Breast epithelium (tissue), 4 donors: ENCODE measurements at regions not wholly inside any gene's neighbourhood (a gene's known extent, or its start where the extent isn't known, plus 50 kb on each side); places are given as distances from the start of the nearest gene placed in this dataset.

Source experiments
- DNase-seq, 2 donors: peaks; one replicate each; pipeline ENCODE4 v3.0.0-alpha.2; 2019; ENCODE audit warnings: low spot score in 2 of 2
- H3K27ac ChIP-seq, 2 donors: fragments of 200-600 bp; sonication (generic) in 1 of 2; one replicate each; pipeline ENCODE4 v1.5.1; 2016 to 2019; ENCODE audit warnings: mild to moderate bottlenecking in 1 of 2
- H3K27me3 ChIP-seq, 2 donors: fragments of 200-600 bp; sonication (generic) in 1 of 2; one replicate each; pipeline versions ENCODE4 v1.5.1 to v1.6.0; 2017 to 2019; ENCODE audit warnings: control low read depth in 1 of 2, mild to moderate bottlenecking in 1 of 2
- H3K36me3 ChIP-seq: fragments of 200-600 bp; one replicate; pipeline ENCODE4 v1.5.1; 2019
- H3K4me1 ChIP-seq, 2 donors: fragments of 200-600 bp; sonication (generic); one replicate each; pipeline ENCODE4 v1.5.1; 2016 to 2019; ENCODE audit warnings: control low read depth in 1 of 2
- H3K4me3 ChIP-seq, 3 donors: fragments of 200-600 bp; sonication (generic); 1 replicate in 2 of 3; 2 replicates in 1 of 3; pipeline ENCODE4 v1.5.1; 2016 to 2019; ENCODE audit warnings: mild to moderate bottlenecking in 3 of 3, moderate library complexity in 2 of 3
- H3K9me3 ChIP-seq, 2 donors: fragments of 200-600 bp; sonication (generic) in 1 of 2; one replicate each; pipeline ENCODE4 v1.5.1; 2016 to 2019; ENCODE audit warnings: control low read depth in 1 of 2
- CTCF ChIP-seq, 3 donors: fragments of 450-650 bp; IDR thresholded peaks; one replicate each; pipeline ENCODE4 v1.5.1; 2016 to 2017; ENCODE audit warnings: antibody characterized with exemption in 3 of 3, mild to moderate bottlenecking in 3 of 3, moderate library complexity in 3 of 3
- POLR2A ChIP-seq: fragments of 450-650 bp; IDR thresholded peaks from one replicate; pipeline ENCODE4 v1.6.1; 2016; ENCODE audit warnings: antibody characterized with exemption, mild to moderate bottlenecking, moderate library complexity
- POLR2AphosphoS5 ChIP-seq, 3 donors: sonication (generic); formaldehyde crosslinking; IDR thresholded peaks; one replicate each; pipeline ENCODE4 v1.6.1; 2017; ENCODE audit warnings: antibody characterized with exemption in 3 of 3
- intact Hi-C: fragments of 100-400 bp; cut with DNase I; formaldehyde crosslinking; loops from one replicate; pipeline ENCODE4 v1.15.1; 2023; ENCODE audit warnings: low total_unique reads

DNA sequence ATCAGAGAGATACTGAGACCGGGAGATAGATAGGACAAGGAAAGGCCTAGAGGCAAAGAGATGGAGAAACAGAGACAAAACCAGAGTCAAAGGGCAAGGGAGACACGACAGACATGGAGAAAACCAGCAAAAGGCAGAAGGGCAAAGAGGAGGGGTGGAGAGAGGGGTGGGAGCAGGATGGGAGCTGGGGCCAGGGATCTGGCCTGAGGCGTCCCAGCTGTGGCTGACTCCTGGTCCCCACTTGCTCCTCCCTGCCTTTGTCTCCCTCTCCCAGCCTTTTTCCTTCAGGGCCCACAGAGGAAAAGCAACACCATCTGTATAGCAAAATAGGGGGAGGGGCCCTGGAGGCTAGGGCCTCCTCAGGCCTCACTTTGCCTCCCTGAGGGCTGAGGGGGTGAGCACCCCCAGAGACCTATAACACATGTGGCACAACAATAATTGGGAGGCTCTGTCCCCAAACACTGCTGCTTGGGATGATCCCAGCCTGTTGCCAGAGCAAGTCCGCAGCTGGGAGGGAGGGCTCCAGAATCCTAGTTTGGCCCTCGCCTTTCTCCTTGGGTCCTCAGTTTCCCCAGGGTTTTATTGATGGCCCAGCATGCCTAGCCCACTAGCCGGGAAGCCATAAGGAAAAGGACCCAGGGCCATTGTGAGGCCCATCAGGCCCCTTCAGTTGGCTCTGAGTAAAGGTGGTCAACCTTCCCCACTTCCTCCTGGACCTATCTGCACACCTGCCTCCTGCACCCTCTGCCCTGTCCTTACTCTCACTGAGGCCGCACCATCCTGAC, 96.8 kb downstream of the PJA1 start:
- Histone ChIP-seq H3K27ac (no peak overlapping the region), H3K9me3 (peaks cover 0 to 12% of the 10 kb centered on the region in 2 donors), H3K27me3 (peaks cover 0 to 57% of the 10 kb centered on the region in 2 donors), H3K4me3 (no peak overlapping the region), H3K36me3 (no peaks in the 10 kb centered on the region), H3K4me1 (no peaks in the 10 kb centered on the region)
- intact Hi-C loops = no loop called here
- DNase-seq = no peak
- TF ChIP-seq POLR2AphosphoS5 (IDR thresholded peaks at IDR 0.05) (no peak), CTCF (IDR thresholded peaks at IDR 0.05) (no peak), POLR2A (no peak)

DNA sequence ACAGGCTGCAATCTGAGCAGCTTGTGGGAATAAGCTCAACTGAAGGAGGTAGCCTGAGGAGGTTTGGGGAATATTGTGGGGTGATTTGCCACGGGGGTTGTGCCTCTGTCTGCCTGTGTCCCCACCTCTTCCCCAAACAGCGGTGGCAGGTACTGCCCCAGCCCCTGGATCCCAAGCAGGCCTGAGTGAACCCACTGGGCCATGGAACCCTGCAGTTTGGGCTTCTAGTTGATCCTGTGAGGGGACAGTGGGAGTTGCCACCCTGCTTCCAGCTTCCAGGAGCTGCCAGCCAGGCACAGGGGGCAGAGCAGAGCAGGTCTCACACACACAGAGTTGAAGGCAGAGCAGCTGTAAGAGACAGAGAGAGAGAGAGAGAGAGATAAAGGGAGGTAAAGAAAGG, 97.4 kb downstream of the PJA1 start:
- Histone ChIP-seq H3K27me3 (peaks cover 0 to 63% of the 10 kb centered on the region in 2 donors), H3K9me3 (peaks cover 0 to 12% of the 10 kb centered on the region in 2 donors), H3K4me3 (no peak overlapping the region), H3K4me1 (no peaks in the 10 kb centered on the region), H3K27ac (no peak overlapping the region), H3K36me3 (no peaks in the 10 kb centered on the region)
- no peak for DNase-seq
- intact Hi-C loops = no loop called here
- TF ChIP-seq POLR2A (no peak), CTCF (IDR thresholded peaks at IDR 0.05) (no peak), POLR2AphosphoS5 (IDR thresholded peaks at IDR 0.05) (no peak)

- TF ChIP-seq CTCF (IDR thresholded peaks at IDR 0.05) = no peak
- Histone ChIP-seq H3K27me3 (peaks cover 0 to 71% of the 10 kb centered on the region in 2 donors), H3K4me3 (no peak overlapping the region), H3K4me1 (no peaks in the 10 kb centered on the region), H3K27ac (no peak overlapping the region), H3K36me3 (no peaks in the 10 kb centered on the region), H3K9me3 (peaks cover 0 to 12% of the 10 kb centered on the region in 2 donors)
- DNase-seq = no peak
- intact Hi-C loops = no loop called here
Measured at GRCh38 chrX:69066966-69067525, 98.2 kb downstream of the PJA1 start.

DNA sequence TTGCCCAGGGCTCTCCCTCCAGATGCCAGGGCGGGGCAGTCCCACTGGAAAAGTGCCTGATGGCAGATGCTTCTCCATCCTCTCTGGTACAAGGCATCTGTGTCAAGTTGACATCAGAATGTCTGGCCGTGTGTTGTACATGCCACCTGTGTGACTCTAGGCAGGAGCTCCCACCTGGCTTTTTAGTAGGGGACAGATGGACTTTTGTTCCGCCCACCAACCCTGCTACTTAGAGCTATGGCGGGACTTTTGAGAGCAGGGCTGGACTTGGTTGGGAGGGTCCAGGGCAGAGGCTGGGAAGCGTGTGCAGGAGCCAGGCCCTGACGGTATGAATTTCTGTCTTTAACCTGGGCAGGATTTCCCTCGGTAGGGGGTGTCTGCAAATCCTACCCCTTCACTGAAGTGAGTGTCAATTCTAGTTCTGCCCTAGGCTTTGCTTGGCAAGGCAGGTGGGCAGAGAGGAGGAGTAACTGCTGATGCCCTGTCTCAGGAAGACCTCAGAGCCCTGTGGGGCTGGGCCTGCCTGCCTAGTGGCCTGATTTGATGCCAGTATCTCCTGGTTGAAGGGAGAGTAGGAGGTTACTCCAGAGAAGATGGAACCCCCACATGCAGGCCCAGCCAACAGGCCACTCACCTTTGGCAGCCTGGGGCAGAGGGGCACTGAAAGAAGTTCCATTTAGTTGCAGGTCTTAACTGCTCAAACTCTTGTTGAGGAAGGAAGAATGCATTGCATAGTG, 99.1 kb downstream of the PJA1 start:
- H3K4me3 ChIP-seq = no peak overlapping the region
- DNase-seq = no peak
- H3K4me1 ChIP-seq = no peaks in the 10 kb centered on the region
- no peak for TF ChIP-seq POLR2A
- TF ChIP-seq POLR2AphosphoS5 (IDR thresholded peaks at IDR 0.05) = no peak
- intact Hi-C loops = no loop called here
- no peak overlapping the region for H3K27ac ChIP-seq
- no peaks in the 10 kb centered on the region for H3K36me3 ChIP-seq
- peaks cover 0 to 12% of the 10 kb centered on the region in 2 donors for H3K9me3 ChIP-seq
- peaks cover 0 to 76% of the 10 kb centered on the region in 2 donors for H3K27me3 ChIP-seq

- peaks cover 0 to 12% of the 10 kb centered on the region in 2 donors for H3K9me3 ChIP-seq
- H3K36me3 ChIP-seq = no peaks in the 10 kb centered on the region
- H3K27me3 ChIP-seq = peaks cover 0 to 78% of the 10 kb centered on the region in 2 donors
- no peaks in the 10 kb centered on the region for H3K4me1 ChIP-seq
- H3K27ac ChIP-seq = no peak overlapping the region
- no peak overlapping the region for H3K4me3 ChIP-seq
- peak in 1 of 2 donors; percentile 11 for DNase-seq
- intact Hi-C loops = no loop called here
- no peak for TF ChIP-seq CTCF (IDR thresholded peaks at IDR 0.05)
- no peak for TF ChIP-seq POLR2A
- no peak for TF ChIP-seq POLR2AphosphoS5 (IDR thresholded peaks at IDR 0.05)
Measured at GRCh38 chrX:69065451-69065850, 99.8 kb downstream of the PJA1 start.
